CD4-positive, alpha-beta T cell (primary cell): ENCODE measurements at regions not wholly inside any gene's neighbourhood (a gene's known extent, or its start where the extent isn't known, plus 50 kb on each side); places are given as distances from the start of the nearest gene placed in this dataset.

Source experiments
- ATAC-seq: fragments of 200-7000 bp; cut with Tn5 transposase; one replicate; pipeline ENCODE4 v1.10.0; 2022; ENCODE audit warnings: mild to moderate bottlenecking; ENCODE audit not compliant: poor library complexity
- CTCF ChIA-PET: fragments of 350-600 bp; sonication (Branson Sonifier 250); formaldehyde crosslinking; loops from one replicate; lab custom pipeline; 2021; ENCODE audit warnings: antibody characterized with exemption, inconsistent platforms; lab: Charles Lee
- POLR2A ChIA-PET: fragments of 350-600 bp; sonication (Branson Sonifier 250); formaldehyde crosslinking; loops from one replicate; lab custom pipeline; 2021; ENCODE audit warnings: antibody characterized with exemption, inconsistent platforms; lab: Charles Lee
- DNase-seq, 14 experiments: peaks; one replicate each; pipeline ENCODE4 v3.0.0-alpha.2; 2013 to 2020; ENCODE audit warnings: mixed read lengths in 2 of 14
- H3K27ac ChIP-seq, 2 donors: one replicate each; pipeline versions ENCODE4 v1.5.1 to v1.7.0; 2013; ENCODE audit warnings: low read length in 2 of 2, low read depth in 1 of 2, mild to moderate bottlenecking in 1 of 2
- H3K27me3 ChIP-seq, 2 experiments: 1 replicate in 1 of 2; 2 replicates in 1 of 2; pipeline versions ENCODE4 v1.6.1 to v1.7.0; 2013; ENCODE audit warnings: low read length in 2 of 2, control low read depth in 1 of 2, mild to moderate bottlenecking in 1 of 2, moderate library complexity in 1 of 2; ENCODE audit not compliant: insufficient read depth in 2 of 2, control insufficient read depth in 1 of 2
- H3K36me3 ChIP-seq: one replicate; pipeline ENCODE4 v1.6.1; 2013; ENCODE audit warnings: low read length, control low read depth; ENCODE audit not compliant: insufficient read depth
- H3K4me1 ChIP-seq: one replicate; pipeline ENCODE4 v1.6.1; 2013; ENCODE audit warnings: low read length, control low read depth; ENCODE audit not compliant: insufficient read depth
- H3K4me3 ChIP-seq: one replicate; pipeline ENCODE4 v1.5.1; 2013; ENCODE audit warnings: mild to moderate bottlenecking, low read length, moderate library complexity
- H3K9me3 ChIP-seq, 2 experiments: 1 replicate in 1 of 2; 2 replicates in 1 of 2; pipeline versions ENCODE4 v1.6.1 to v1.7.0; 2013; ENCODE audit warnings: low read length in 2 of 2, mild to moderate bottlenecking in 2 of 2, control low read depth in 1 of 2, moderate library complexity in 1 of 2; ENCODE audit not compliant: control insufficient read depth in 1 of 2, insufficient read depth in 1 of 2
- H3K27ac Mint-ChIP-seq: one replicate; pipeline ENCODE4 v1.8.0; 2020; ENCODE audit warnings: mixed read lengths
- H3K27me3 Mint-ChIP-seq: one replicate; pipeline ENCODE4 v1.8.0; 2021; ENCODE audit warnings: mixed read lengths
- H3K36me3 Mint-ChIP-seq: one replicate; pipeline ENCODE4 v1.8.0; 2021; ENCODE audit warnings: low read depth, mixed read lengths
- H3K4me1 Mint-ChIP-seq: one replicate; pipeline ENCODE4 v1.8.0; 2021; ENCODE audit warnings: low read depth, mixed read lengths
- H3K4me3 Mint-ChIP-seq: one replicate; pipeline ENCODE4 v1.8.0; 2020; ENCODE audit warnings: mild to moderate bottlenecking, mixed read lengths
- H3K9me3 Mint-ChIP-seq: one replicate; pipeline ENCODE4 v1.8.0; 2020; ENCODE audit warnings: mixed read lengths
- intact Hi-C, 2 experiments: fragments of 100-400 bp; cut with DNase I in 1 of 2; cut with micrococcal nuclease in 1 of 2; formaldehyde crosslinking; loops; one replicate each; pipeline versions ENCODE4 v1.15.1 to v1.9.0; 2023 to 2025; cut with DNase I, micrococcal nuclease
- TF ChIP-seq, protein P1 (sequence below): fragments of 200-600 bp; IDR thresholded peaks from one replicate; pipeline ENCODE4 v1.8.0; 2022; ENCODE audit warnings: antibody characterized with exemption, mild to moderate bottlenecking

DNA sequence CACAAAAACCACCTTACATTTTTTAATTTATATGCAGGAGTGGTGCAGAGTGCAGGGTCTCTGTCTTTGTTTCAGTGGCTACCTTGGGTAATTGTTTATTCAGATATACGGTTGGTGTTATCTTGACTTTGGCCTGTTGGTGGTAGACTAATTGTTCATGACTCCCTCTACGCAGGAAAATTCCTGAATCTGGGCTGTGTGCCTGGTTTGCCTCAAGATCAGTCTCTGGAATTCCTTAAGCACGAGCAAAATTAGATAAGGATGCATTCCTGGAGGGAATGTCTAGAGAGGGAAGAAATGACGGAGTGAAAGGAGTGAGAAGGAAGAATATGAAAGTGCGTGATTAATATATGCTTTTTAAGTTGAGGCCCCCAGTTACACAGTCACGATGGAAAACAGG lies 576.9 kb upstream of the PCDH10 start:
- H3K27me3 ChIP-seq = no peaks in the 10 kb centered on the region
- no peaks in the 10 kb centered on the region for H3K27me3 Mint-ChIP-seq
- TF ChIP-seq, protein P1, sequence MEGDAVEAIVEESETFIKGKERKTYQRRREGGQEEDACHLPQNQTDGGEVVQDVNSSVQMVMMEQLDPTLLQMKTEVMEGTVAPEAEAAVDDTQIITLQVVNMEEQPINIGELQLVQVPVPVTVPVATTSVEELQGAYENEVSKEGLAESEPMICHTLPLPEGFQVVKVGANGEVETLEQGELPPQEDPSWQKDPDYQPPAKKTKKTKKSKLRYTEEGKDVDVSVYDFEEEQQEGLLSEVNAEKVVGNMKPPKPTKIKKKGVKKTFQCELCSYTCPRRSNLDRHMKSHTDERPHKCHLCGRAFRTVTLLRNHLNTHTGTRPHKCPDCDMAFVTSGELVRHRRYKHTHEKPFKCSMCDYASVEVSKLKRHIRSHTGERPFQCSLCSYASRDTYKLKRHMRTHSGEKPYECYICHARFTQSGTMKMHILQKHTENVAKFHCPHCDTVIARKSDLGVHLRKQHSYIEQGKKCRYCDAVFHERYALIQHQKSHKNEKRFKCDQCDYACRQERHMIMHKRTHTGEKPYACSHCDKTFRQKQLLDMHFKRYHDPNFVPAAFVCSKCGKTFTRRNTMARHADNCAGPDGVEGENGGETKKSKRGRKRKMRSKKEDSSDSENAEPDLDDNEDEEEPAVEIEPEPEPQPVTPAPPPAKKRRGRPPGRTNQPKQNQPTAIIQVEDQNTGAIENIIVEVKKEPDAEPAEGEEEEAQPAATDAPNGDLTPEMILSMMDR = no peak
- no peaks in the 10 kb centered on the region for H3K36me3 Mint-ChIP-seq
- peaks cover 1% of the 10 kb centered on the region for H3K9me3 Mint-ChIP-seq
- ChIA-PET CTCF (no interaction called here), POLR2A (no interaction called here)
- intact Hi-C loops = no loop called here
- no peaks in the 10 kb centered on the region for H3K4me1 Mint-ChIP-seq
- ATAC-seq (no peak), DNase-seq (no peak)
- H3K9me3 ChIP-seq = no peaks in the 10 kb centered on the region
- H3K4me3 Mint-ChIP-seq = no peak overlapping the region
- no peak overlapping the region for H3K27ac Mint-ChIP-seq
- no peak overlapping the region for H3K27ac ChIP-seq
- H3K4me3 ChIP-seq = no peak overlapping the region
- H3K36me3 ChIP-seq = no peaks in the 10 kb centered on the region
- H3K4me1 ChIP-seq = no peaks in the 10 kb centered on the region

DNA sequence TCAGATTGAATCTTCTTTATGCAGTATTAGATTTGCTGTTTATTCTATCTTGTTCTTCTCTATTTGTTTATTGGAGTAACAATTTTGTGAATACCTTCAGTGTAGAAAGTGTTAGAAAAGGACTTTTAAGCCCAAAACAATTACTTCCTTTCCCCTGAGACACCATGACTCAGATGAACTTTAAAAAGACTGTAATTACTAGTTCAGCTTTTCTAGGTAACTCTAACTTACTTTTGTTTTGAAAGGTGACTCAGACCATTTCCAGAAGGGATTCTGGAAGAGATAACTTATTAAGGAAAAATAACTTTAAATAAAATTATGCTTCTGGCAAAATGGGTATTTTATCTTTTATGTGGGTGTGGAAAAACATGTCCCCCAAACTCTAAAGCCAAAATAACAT lies 561.5 kb upstream of the PCDH10 start:
- POLR2A ChIA-PET = no interaction called here
- no peaks in the 10 kb centered on the region for H3K4me1 ChIP-seq
- H3K27ac ChIP-seq = no peak overlapping the region
- H3K4me3 ChIP-seq = no peak overlapping the region
- no peaks in the 10 kb centered on the region for H3K36me3 ChIP-seq
- TF ChIP-seq, protein P1 = no peak
- Mint-ChIP-seq H3K27me3 (no peaks in the 10 kb centered on the region), H3K4me3 (no peak overlapping the region), H3K36me3 (no peaks in the 10 kb centered on the region), H3K4me1 (no peaks in the 10 kb centered on the region), H3K9me3 (no peaks in the 10 kb centered on the region), H3K27ac (no peak overlapping the region)
- no peaks in the 10 kb centered on the region for H3K27me3 ChIP-seq
- ATAC-seq (no peak), DNase-seq (no peak)
- intact Hi-C loops = no loop called here
- CTCF ChIA-PET = no interaction called here
- peaks cover 0 to 4% of the 10 kb centered on the region in 2 experiments for H3K9me3 ChIP-seq

DNA sequence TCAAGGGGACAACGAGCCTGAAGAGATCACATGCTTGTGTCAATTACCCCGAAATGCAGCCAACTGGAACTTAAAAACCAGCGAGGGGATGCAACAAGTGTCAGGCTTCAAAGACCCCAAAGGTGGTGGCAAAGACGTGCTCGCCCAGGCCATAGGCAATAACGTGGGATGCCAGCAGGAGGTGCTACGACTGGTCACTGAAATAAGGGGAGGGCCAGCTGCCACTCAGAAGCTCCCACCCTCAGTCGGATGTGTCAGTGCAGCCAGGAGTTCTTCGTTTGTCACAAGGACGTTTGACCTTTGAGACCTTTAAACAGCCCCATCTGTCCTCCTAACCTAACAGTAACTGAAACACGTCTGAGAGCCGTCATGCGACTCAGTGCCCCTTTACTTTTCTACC lies 556.8 kb upstream of the PCDH10 start:
- H3K4me1 ChIP-seq = no peaks in the 10 kb centered on the region
- H3K27ac ChIP-seq = no peak overlapping the region
- CTCF ChIA-PET = no interaction called here
- H3K9me3 ChIP-seq = no peaks in the 10 kb centered on the region
- TF ChIP-seq, protein P1 = no peak
- POLR2A ChIA-PET = no interaction called here
- peaks cover 4% of the 10 kb centered on the region for H3K9me3 Mint-ChIP-seq
- no peak overlapping the region for H3K4me3 ChIP-seq
- no peaks in the 10 kb centered on the region for H3K36me3 Mint-ChIP-seq
- DNase-seq = no peak
- no peak overlapping the region for H3K27ac Mint-ChIP-seq
- H3K36me3 ChIP-seq = no peaks in the 10 kb centered on the region
- H3K27me3 ChIP-seq = no peaks in the 10 kb centered on the region
- no peak for ATAC-seq
- no peaks in the 10 kb centered on the region for H3K4me1 Mint-ChIP-seq
- no peaks in the 10 kb centered on the region for H3K27me3 Mint-ChIP-seq
- H3K4me3 Mint-ChIP-seq = no peak overlapping the region
- intact Hi-C loops = no loop called here
